K562 (cell line): ENCODE measurements at regions not wholly inside any gene's neighbourhood (a gene's known extent, or its start where the extent isn't known, plus 50 kb on each side); places are given as distances from the start of the nearest gene placed in this dataset.

Source experiments
- ATAC-seq: fragments of 200-7000 bp; cut with Tn5 transposase; 3 replicates; pipeline ENCODE4 v1.9.1; 2020; ENCODE audit warnings: moderate library complexity
- BruUV-seq: library from RNA; stranded (reverse); fragments of 400-500 nt; replicated peaks from 2 replicates; lab custom pipeline; 2021; lab: Mats Ljungman, UMichigan
- CTCF ChIA-PET: fragments of 300-600 bp; formaldehyde crosslinking; extraction: SDS; loops from one replicate; lab custom pipeline; 2021; ENCODE audit warnings: low intra/inter-chr PET ratio; lab: Yijun Ruan, JAX
- POLR2A ChIA-PET: fragments of 300-600, 350-650 bp; sonication (Branson Sonifier 250); formaldehyde crosslinking; extraction: SDS; loops from one replicate; lab custom pipeline; 2021; ENCODE audit warnings: antibody characterized with exemption, inconsistent platforms; lab: Yijun Ruan, JAX
- DNase-seq, 4 experiments: peaks; one replicate each; pipeline versions ENCODE4 v3.0.0 to v3.0.0-alpha.2; 2011 to 2018; ENCODE audit warnings: low spot score in 3 of 4, mixed read lengths in 3 of 4; ENCODE audit errors: extremely low read depth in 1 of 4
- FAIRE-seq: peaks from 2 replicates; lab custom pipeline; 2011; peaks lifted over from hg19 to GRCh38; lab: Jason Lieb, UNC
- H2AFZ ChIP-seq: 2 replicates; pipeline ENCODE4 v1.6.0; 2011; ENCODE audit warnings: low read depth, low read length, control low read depth, inconsistent platforms
- H3K27ac ChIP-seq: fragments of 200-600 bp; 3 replicates; pipeline ENCODE4 v1.8.0; 2011; ENCODE audit warnings: low read depth, mild to moderate bottlenecking, control low read depth, inconsistent platforms, low read length, moderate library complexity, mixed read lengths; ENCODE audit errors: extremely low read depth
- H3K27me3 ChIP-seq, 2 experiments: fragments of 300-600 bp in 1 of 2; 2 replicates in 1 of 2; 3 replicates in 1 of 2; pipeline versions ENCODE4 v1.6.0 to v1.8.0; 2011; ENCODE audit warnings: inconsistent platforms in 2 of 2, low read length in 2 of 2, mild to moderate bottlenecking in 1 of 2, mixed read lengths in 1 of 2, moderate library complexity in 1 of 2; ENCODE audit not compliant: control insufficient read depth in 2 of 2, insufficient read depth in 2 of 2
- H3K36me3 ChIP-seq: fragments of 300-600 bp; 3 replicates; pipeline ENCODE4 v1.8.0; 2011; ENCODE audit warnings: mild to moderate bottlenecking, low read length, inconsistent platforms; ENCODE audit not compliant: control insufficient read depth, insufficient read depth
- H3K4me1 ChIP-seq, 2 experiments: fragments of 200-600 bp in 1 of 2; replicated peaks in 1 of 2; 2 replicates in 1 of 2; 3 replicates in 1 of 2; pipeline versions ENCODE4 v1.5.1 to v1.8.0; 2011; ENCODE audit warnings: inconsistent platforms in 2 of 2, low read length in 2 of 2, mild to moderate bottlenecking in 1 of 2, mixed read lengths in 1 of 2, moderate library complexity in 1 of 2; ENCODE audit not compliant: control insufficient read depth in 2 of 2, insufficient read depth in 2 of 2
- H3K4me2 ChIP-seq: 2 replicates; pipeline ENCODE4 v1.6.1; 2011; ENCODE audit warnings: low read length, control low read depth, inconsistent platforms, mixed read lengths; ENCODE audit not compliant: insufficient read depth
- H3K4me3 ChIP-seq: fragments of 200-600 bp; sonication (generic), shearing (Covaris generic); 2 replicates; pipeline ENCODE4 v1.5.1; 2016; ENCODE audit warnings: control low read depth, inconsistent platforms
- H3K79me2 ChIP-seq: fragments of 200-600 bp; 3 replicates; pipeline ENCODE4 v1.8.0; 2011; ENCODE audit warnings: low read length, inconsistent platforms; ENCODE audit not compliant: control insufficient read depth, insufficient read depth
- H3K9ac ChIP-seq, 2 experiments: 2 replicates each; pipeline versions ENCODE4 v1.6.0 to v1.6.1; 2011; ENCODE audit warnings: low read depth in 2 of 2, low read length in 2 of 2, control low read depth in 1 of 2, inconsistent platforms in 1 of 2, mild to moderate bottlenecking in 1 of 2, mixed read lengths in 1 of 2; ENCODE audit not compliant: insufficient read depth in 1 of 2
- H3K9me1 ChIP-seq: one replicate; pipeline ENCODE4 v1.6.0; 2011; ENCODE audit warnings: inconsistent platforms, mild to moderate bottlenecking, low read length, moderate library complexity; ENCODE audit not compliant: control insufficient read depth, insufficient read depth
- H3K9me3 ChIP-seq: replicated peaks from 2 replicates; pipeline ENCODE4 v1.5.1; 2011; ENCODE audit warnings: low read depth, low read length, inconsistent platforms; ENCODE audit not compliant: control insufficient read depth, insufficient read depth
- H4K20me1 ChIP-seq: replicated peaks from 2 replicates; pipeline ENCODE4 v1.6.1; 2011; ENCODE audit warnings: low read length, inconsistent platforms, mixed read lengths; ENCODE audit not compliant: control insufficient read depth, insufficient read depth
- ASH1L ChIP-seq: fragments of 450-650 bp; IDR thresholded peaks from 2 replicates; pipeline ENCODE4 v1.6.1; 2018; ENCODE audit warnings: borderline replicate concordance, mild to moderate bottlenecking, low read depth; ENCODE audit not compliant: partially characterized antibody
- RBM15 ChIP-seq: fragments of 200-400 bp; formaldehyde crosslinking; IDR thresholded peaks from 2 replicates; pipeline ENCODE4 v1.6.1; 2018; ENCODE audit warnings: mild to moderate bottlenecking, low read length, moderate library complexity; ENCODE audit not compliant: insufficient read depth
- RFX5 ChIP-seq: IDR thresholded peaks from 2 replicates; pipeline ENCODE4 v1.6.1; 2011; ENCODE audit warnings: low read depth, mild to moderate bottlenecking, improper control_type of control experiment, low read length
- SIX5 ChIP-seq, 2 experiments: IDR thresholded peaks; 2 replicates each; pipeline ENCODE4 v1.6.1; 2011; ENCODE audit warnings: low read length in 2 of 2, borderline replicate concordance in 1 of 2, low read depth in 1 of 2, mild to moderate bottlenecking in 1 of 2, moderate library complexity in 1 of 2; ENCODE audit not compliant: insufficient read depth in 1 of 2
- TEAD4 ChIP-seq, 2 experiments: sonication (generic) in 1 of 2; formaldehyde crosslinking in 1 of 2; IDR thresholded peaks; 2 replicates each; pipeline versions ENCODE4 v1.6.1 to v1.8.0; 2012 to 2022; ENCODE audit warnings: borderline replicate concordance in 1 of 2, inconsistent platforms in 1 of 2, low read length in 1 of 2, mild to moderate bottlenecking in 1 of 2, missing genetic modification reagents in 1 of 2
- YBX1 ChIP-seq: fragments of 450-650 bp; IDR thresholded peaks from 2 replicates; pipeline ENCODE4 v1.7.1; 2016; ENCODE audit warnings: mild to moderate bottlenecking
- ZZZ3 ChIP-seq: fragments of 450-650 bp; IDR thresholded peaks from 2 replicates; pipeline ENCODE4 v1.6.1; 2016; ENCODE audit warnings: antibody characterized with exemption, mild to moderate bottlenecking, moderate library complexity
- WGBS: fragments of 100-300 bp; shearing (Covaris generic); methylation state at CpG from one replicate; pipeline ENCODE4 v1.1.6; 2016; ENCODE audit warnings: low coverage, mixed read lengths; ENCODE audit not compliant: insufficient coverage; ENCODE audit errors: missing lambda C conversion rate; 5-methylcytosine and 5-hydroxymethylcytosine counted together
- in situ Hi-C: fragments of 300-500 bp; cut with MboI; formaldehyde crosslinking; loops from 4 replicates; pipeline ENCODE4 v1.15.0; 2018; ENCODE audit warnings: inconsistent platforms, mixed read lengths
- intact Hi-C: fragments of 100-400 bp; cut with micrococcal nuclease; formaldehyde crosslinking; loops from 2 replicates; pipeline ENCODE4 v1.14.2; 2022

- ATAC-seq (no peak), DNase-seq (no peak), FAIRE-seq (no peak)
- POLR2A ChIA-PET = interaction anchor here (0.7 kb wide), 1 partner anchor 547 kb away, joined by 3 read pairs; no protein-coding TSS in a partner anchor
- intact Hi-C loops = no loop called here
- Histone ChIP-seq H3K4me2 (no peak overlapping the region), H3K4me3 (no peak overlapping the region), H3K4me1 (no peaks in the 10 kb centered on the region), H3K9me1 (no peaks in the 10 kb centered on the region), H3K9ac (no peak overlapping the region), H4K20me1 (no peaks in the 10 kb centered on the region), H3K9me3 (no peaks in the 10 kb centered on the region), H3K79me2 (no peaks in the 10 kb centered on the region), H3K27ac (no peak overlapping the region), H2AFZ (no peak overlapping the region), H3K36me3 (no peaks in the 10 kb centered on the region), H3K27me3 (no peaks in the 10 kb centered on the region)
- TF ChIP-seq RBM15 = no peak
- TF ChIP-seq YBX1 = no peak
- no peak for TF ChIP-seq SIX5 (IDR thresholded peaks at IDR 0.05; ENCODE audit: borderline replicate concordance in 1 of 2, insufficient read depth in 1 of 2, low read depth in 1 of 2, low read length in 2 of 2)
- no peak for TF ChIP-seq RFX5
- no peak for TF ChIP-seq ASH1L
- no TSS peak for BruUV-seq
- CTCF ChIA-PET = no interaction called here
- in situ Hi-C loops = no loop called here
- 3% methylated on average over 3 of the region's 3 CpGs for WGBS
Observed at GRCh38 chr6:25118038-25118437, 161.1 kb upstream of the CARMIL1 start.

- no peaks in the 10 kb centered on the region for H3K27me3 ChIP-seq
- ATAC-seq (no peak), FAIRE-seq (no peak), DNase-seq (no peak)
- no peaks in the 10 kb centered on the region for H3K36me3 ChIP-seq
- H3K4me1 ChIP-seq = no peaks in the 10 kb centered on the region
- ChIA-PET POLR2A (no interaction called here), CTCF (no interaction called here)
- H3K9ac ChIP-seq = no peak overlapping the region
- no peak overlapping the region for H2AFZ ChIP-seq
- intact Hi-C loops = no loop called here
- no peaks in the 10 kb centered on the region for H3K9me1 ChIP-seq
- no TSS peak for BruUV-seq
- no peak overlapping the region for H3K27ac ChIP-seq
- H3K9me3 ChIP-seq = no peaks in the 10 kb centered on the region
- in situ Hi-C loops = no loop called here
- no peak overlapping the region for H3K4me2 ChIP-seq
- TF ChIP-seq TEAD4 (IDR thresholded peaks at IDR 0.05; ENCODE audit: low read length) (no peak), TEAD4 (CRISPR knock-in tag; IDR thresholded peaks at IDR 0.05; ENCODE audit: borderline replicate concordance) (no peak), ZZZ3 (no peak)
- H3K79me2 ChIP-seq = no peaks in the 10 kb centered on the region
- H4K20me1 ChIP-seq = no peaks in the 10 kb centered on the region
- H3K4me3 ChIP-seq = no peak overlapping the region
Observed at GRCh38 chr6:25121186-25121585, 158.0 kb upstream of the CARMIL1 start.
